ENCODE measurements at regions not wholly inside any gene's neighbourhood (a gene's known extent, or its start where the extent isn't known, plus 50 kb on each side); places are given as distances from the start of the nearest gene placed in this dataset.
"Not testable (repeated sequence)": the region's sequence is repeated elsewhere in the genome, so short reads cannot be mapped to it uniquely, and the experiment has no call there.

GRCh38 chr5:60510049-60510448 lies 189.9 kb downstream of the DEPDC1B start:
- ChIA-PET CTCF (interaction anchor here (0.5 kb wide), 1 partner anchor 10 kb away, joined by 4 read pairs; no protein-coding TSS in a partner anchor), POLR2A (no interaction called here)
- Mint-ChIP-seq H3K27ac (no peak overlapping the region), H3K4me1 (no peaks in the 10 kb centered on the region), H3K9me3 (no peaks in the 10 kb centered on the region), H3K4me3 (no peak overlapping the region), H3K27me3 (peaks cover 5% of the 10 kb centered on the region), H3K36me3 (ENCODE audit: low read depth) (no peaks in the 10 kb centered on the region)
- DNase-seq = no peak

- H3K4me3 Mint-ChIP-seq = no peak overlapping the region
- ChIA-PET POLR2A (no interaction called here), CTCF (no interaction called here)
- H3K36me3 Mint-ChIP-seq (ENCODE audit: low read depth) = no peaks in the 10 kb centered on the region
- H3K9me3 Mint-ChIP-seq = no peaks in the 10 kb centered on the region
- no peak for DNase-seq
- H3K27me3 Mint-ChIP-seq = peaks cover 5% of the 10 kb centered on the region
- no peaks in the 10 kb centered on the region for H3K4me1 Mint-ChIP-seq
- H3K27ac Mint-ChIP-seq = no peak overlapping the region
These were observed 190.4 kb downstream of the DEPDC1B start for GRCh38 chr5:60509519-60509918.

GRCh38 chr5:60507687-60508086 lies 192.3 kb downstream of the DEPDC1B start:
- DNase-seq = no peak
- CTCF ChIA-PET = no interaction called here
- Mint-ChIP-seq H3K4me1 (no peaks in the 10 kb centered on the region), H3K27ac (no peak overlapping the region), H3K4me3 (no peak overlapping the region), H3K27me3 (peaks cover 2% of the 10 kb centered on the region), H3K9me3 (no peaks in the 10 kb centered on the region), H3K36me3 (ENCODE audit: low read depth) (no peaks in the 10 kb centered on the region)
- POLR2A ChIA-PET = no interaction called here

- H3K4me3 Mint-ChIP-seq = no peak overlapping the region
- no peak overlapping the region for H3K27ac Mint-ChIP-seq
- no peaks in the 10 kb centered on the region for H3K36me3 Mint-ChIP-seq (ENCODE audit: low read depth)
- DNase-seq = no peak
- H3K4me1 Mint-ChIP-seq = no peaks in the 10 kb centered on the region
- H3K9me3 Mint-ChIP-seq = no peaks in the 10 kb centered on the region
- CTCF ChIA-PET = no interaction called here
- POLR2A ChIA-PET = no interaction called here
- H3K27me3 Mint-ChIP-seq = no peaks in the 10 kb centered on the region
These were observed 194.4 kb downstream of the DEPDC1B start for GRCh38 chr5:60505373-60506171.

- Mint-ChIP-seq H3K4me3 (no peak overlapping the region), H3K27me3 (no peaks in the 10 kb centered on the region)
These were observed 195.6 kb downstream of the DEPDC1B start for GRCh38 chr5:60504342-60504741.

GRCh38 chr5:60503771-60504170 lies 196.2 kb downstream of the DEPDC1B start:
- no peak overlapping the region for H3K27ac Mint-ChIP-seq
- no peak for DNase-seq
- no peak overlapping the region for H3K4me3 Mint-ChIP-seq
- H3K36me3 Mint-ChIP-seq (ENCODE audit: low read depth) = no peaks in the 10 kb centered on the region
- no peaks in the 10 kb centered on the region for H3K4me1 Mint-ChIP-seq
- H3K9me3 Mint-ChIP-seq = no peaks in the 10 kb centered on the region
- ChIA-PET CTCF (no interaction called here), POLR2A (no interaction called here)
- H3K27me3 Mint-ChIP-seq = no peaks in the 10 kb centered on the region

More at GRCh38 chr5:60504342-60504741, 195.6 kb downstream of the DEPDC1B start:
- CTCF ChIA-PET = no interaction called here
- DNase-seq = no peak
- Mint-ChIP-seq H3K9me3 (no peaks in the 10 kb centered on the region), H3K36me3 (ENCODE audit: low read depth) (no peaks in the 10 kb centered on the region), H3K4me1 (no peaks in the 10 kb centered on the region), H3K27ac (no peak overlapping the region)
- POLR2A ChIA-PET = no interaction called here

GRCh38 chr5:60497706-60498500 lies 202.1 kb downstream of the DEPDC1B start:
- no peaks in the 10 kb centered on the region for H3K9me3 Mint-ChIP-seq
- no peak overlapping the region for H3K4me3 Mint-ChIP-seq
- DNase-seq = no peak
- no peaks in the 10 kb centered on the region for H3K4me1 Mint-ChIP-seq
- CTCF ChIA-PET = no interaction called here
- POLR2A ChIA-PET = no interaction called here
- no peaks in the 10 kb centered on the region for H3K36me3 Mint-ChIP-seq (ENCODE audit: low read depth)
- H3K27me3 Mint-ChIP-seq = no peaks in the 10 kb centered on the region
- no peak overlapping the region for H3K27ac Mint-ChIP-seq

- ChIA-PET POLR2A (no interaction called here), CTCF (no interaction called here)
- no peaks in the 10 kb centered on the region for H3K36me3 Mint-ChIP-seq (ENCODE audit: low read depth)
- no peak overlapping the region for H3K27ac Mint-ChIP-seq
- no peak for DNase-seq
- no peak overlapping the region for H3K4me3 Mint-ChIP-seq
- H3K4me1 Mint-ChIP-seq = no peaks in the 10 kb centered on the region
- H3K9me3 Mint-ChIP-seq = no peaks in the 10 kb centered on the region
- no peaks in the 10 kb centered on the region for H3K27me3 Mint-ChIP-seq
These were observed 204.1 kb downstream of the DEPDC1B start for GRCh38 chr5:60495644-60496520.

- H3K36me3 Mint-ChIP-seq (ENCODE audit: low read depth) = no peaks in the 10 kb centered on the region
- H3K4me1 Mint-ChIP-seq = no peaks in the 10 kb centered on the region
- H3K9me3 Mint-ChIP-seq = no peaks in the 10 kb centered on the region
- no peak overlapping the region for H3K4me3 Mint-ChIP-seq
- POLR2A ChIA-PET = no interaction called here
- CTCF ChIA-PET = no interaction called here
- no peak overlapping the region for H3K27ac Mint-ChIP-seq
- DNase-seq = no peak
- no peaks in the 10 kb centered on the region for H3K27me3 Mint-ChIP-seq
These were observed 205.3 kb downstream of the DEPDC1B start for GRCh38 chr5:60494635-60495034.

GRCh38 chr5:60494144-60494543 lies 205.8 kb downstream of the DEPDC1B start:
- no peak overlapping the region for H3K27ac Mint-ChIP-seq
- ChIA-PET CTCF (no interaction called here), POLR2A (no interaction called here)
- no peaks in the 10 kb centered on the region for H3K27me3 Mint-ChIP-seq
- no peaks in the 10 kb centered on the region for H3K9me3 Mint-ChIP-seq
- no peaks in the 10 kb centered on the region for H3K36me3 Mint-ChIP-seq (ENCODE audit: low read depth)
- DNase-seq = no peak
- H3K4me1 Mint-ChIP-seq = no peaks in the 10 kb centered on the region
- H3K4me3 Mint-ChIP-seq = no peak overlapping the region

- no peaks in the 10 kb centered on the region for H3K4me1 Mint-ChIP-seq
These were observed 206.6 kb downstream of the DEPDC1B start for GRCh38 chr5:60493372-60493771.

GRCh38 chr5:60492958-60493357 lies 207.0 kb downstream of the DEPDC1B start:
- no peak for DNase-seq
- ChIA-PET POLR2A (no interaction called here), CTCF (no interaction called here)
- H3K4me3 Mint-ChIP-seq = no peak overlapping the region
- no peaks in the 10 kb centered on the region for H3K27me3 Mint-ChIP-seq
- no peaks in the 10 kb centered on the region for H3K9me3 Mint-ChIP-seq
- H3K4me1 Mint-ChIP-seq = no peaks in the 10 kb centered on the region
- H3K36me3 Mint-ChIP-seq (ENCODE audit: low read depth) = no peaks in the 10 kb centered on the region
- no peak overlapping the region for H3K27ac Mint-ChIP-seq

More at GRCh38 chr5:60493372-60493771, 206.6 kb downstream of the DEPDC1B start:
- Mint-ChIP-seq H3K27ac (no peak overlapping the region), H3K27me3 (no peaks in the 10 kb centered on the region), H3K9me3 (no peaks in the 10 kb centered on the region), H3K4me3 (no peak overlapping the region), H3K36me3 (ENCODE audit: low read depth) (no peaks in the 10 kb centered on the region)
- DNase-seq = no peak
- ChIA-PET CTCF (no interaction called here), POLR2A (no interaction called here)

GRCh38 chr5:60492358-60492757 lies 207.6 kb downstream of the DEPDC1B start:
- not testable (repeated sequence) for H3K27ac Mint-ChIP-seq, H3K27me3 Mint-ChIP-seq

More at GRCh38 chr5:60492358-60492757, 207.6 kb downstream of the DEPDC1B start:
- H3K4me1 Mint-ChIP-seq; H3K4me3 Mint-ChIP-seq; POLR2A ChIA-PET; DNase-seq; H3K36me3 Mint-ChIP-seq (ENCODE audit: low read depth); H3K9me3 Mint-ChIP-seq; CTCF ChIA-PET: not testable (repeated sequence)

All from activated CD4-positive, alpha-beta T cell treated with anti-CD3 and anti-CD28 coated beads, Interleukin-2, amount 10 ng/mL, durations not matched to agents 7 days and 5 days (primary cell).